Endothelial cell of umbilical vein (primary cell): ENCODE measurements at regions not wholly inside any gene's neighbourhood (a gene's known extent, or its start where the extent isn't known, plus 50 kb on each side); places are given as distances from the start of the nearest gene placed in this dataset.

Experiments
- BruUV-seq: library from RNA; stranded (reverse); fragments of 400-500 nt; replicated peaks from 2 replicates; lab custom pipeline; 2021; lab: Mats Ljungman, UMichigan
- CTCF ChIA-PET: fragments of 300-600, 350-600 bp; sonication (Branson Sonifier 250); formaldehyde crosslinking; loops from one replicate; lab custom pipeline; 2021; ENCODE audit warnings: antibody characterized with exemption, inconsistent platforms; lab: Charles Lee
- POLR2A ChIA-PET: fragments of 300-600, 350-600 bp; sonication (Branson Sonifier 250); formaldehyde crosslinking; loops from one replicate; lab custom pipeline; 2021; ENCODE audit warnings: antibody characterized with exemption, inconsistent platforms; lab: Charles Lee
- DNase-seq: peaks from one replicate; pipeline ENCODE4 v3.0.0-alpha.2; 2011; ENCODE audit warnings: low read depth, low spot score
- FAIRE-seq: peaks from 2 replicates; lab custom pipeline; 2011; peaks lifted over from hg19 to GRCh38; lab: Jason Lieb, UNC
- H2AFZ ChIP-seq: 2 replicates; pipeline ENCODE4 v1.6.0; 2012; ENCODE audit warnings: low read depth, low read length, control low read depth, inconsistent platforms
- H3K27ac ChIP-seq: 2 replicates; pipeline ENCODE4 v1.5.1; 2011; ENCODE audit warnings: low read depth, mild to moderate bottlenecking, control low read depth, low read length, moderate library complexity; ENCODE audit not compliant: insufficient read depth
- H3K27me3 ChIP-seq, 2 experiments: 2 replicates each; pipeline versions ENCODE4 v1.6.0 to v1.6.1; 2011; ENCODE audit warnings: low read length in 2 of 2, mixed read lengths in 1 of 2; ENCODE audit not compliant: control insufficient read depth in 2 of 2, insufficient read depth in 2 of 2
- H3K36me3 ChIP-seq, 2 experiments: 2 replicates in 1 of 2; 3 replicates in 1 of 2; pipeline ENCODE4 v1.5.1; 2011; ENCODE audit warnings: low read length in 2 of 2, mild to moderate bottlenecking in 1 of 2, moderate library complexity in 1 of 2; ENCODE audit not compliant: control insufficient read depth in 2 of 2, insufficient read depth in 2 of 2; ENCODE audit errors: extremely low read depth in 1 of 2
- H3K4me1 ChIP-seq: 3 replicates; pipeline ENCODE4 v1.5.1; 2011; ENCODE audit warnings: mild to moderate bottlenecking, low read length; ENCODE audit not compliant: control insufficient read depth, insufficient read depth; ENCODE audit errors: extremely low read depth
- H3K4me2 ChIP-seq: 2 replicates; pipeline ENCODE4 v1.6.1; 2011; ENCODE audit warnings: low read length, control low read depth, mixed read lengths; ENCODE audit not compliant: insufficient read depth
- H3K4me3 ChIP-seq, 3 experiments: fragments of 200-600 bp in 1 of 3; sonication (generic), shearing (Covaris generic) in 1 of 3; replicated peaks in 1 of 3; 2 replicates each; pipeline ENCODE4 v1.5.1; 2011 to 2016; ENCODE audit warnings: control low read depth in 3 of 3, low read length in 3 of 3, mild to moderate bottlenecking in 2 of 3, inconsistent platforms in 1 of 3, low read depth in 1 of 3, moderate library complexity in 1 of 3; ENCODE audit not compliant: insufficient read depth in 1 of 3
- H3K79me2 ChIP-seq: 2 replicates; pipeline ENCODE4 v1.6.0; 2012; ENCODE audit warnings: low read length, inconsistent platforms; ENCODE audit not compliant: control insufficient read depth, insufficient read depth
- H3K9ac ChIP-seq: replicated peaks from 2 replicates; pipeline ENCODE3; 2011; ENCODE audit warnings: low read length, control low read depth; ENCODE audit not compliant: insufficient read depth; ENCODE audit errors: extremely low read depth
- H3K9me1 ChIP-seq: replicated peaks from 3 replicates; pipeline ENCODE4 v1.6.0; 2011; ENCODE audit warnings: mild to moderate bottlenecking, low read length; ENCODE audit not compliant: control insufficient read depth, insufficient read depth; ENCODE audit errors: extremely low read depth
- H3K9me3 ChIP-seq: replicated peaks from 2 replicates; pipeline ENCODE4 v1.5.1; 2012; ENCODE audit warnings: low read length, inconsistent platforms; ENCODE audit not compliant: control insufficient read depth, insufficient read depth
- H4K20me1 ChIP-seq: replicated peaks from 2 replicates; pipeline ENCODE3; 2011; ENCODE audit warnings: mild to moderate bottlenecking, low read length; ENCODE audit not compliant: control insufficient read depth, insufficient read depth; ENCODE audit errors: extremely low read depth
- EZH2 ChIP-seq: IDR thresholded peaks from 2 replicates; pipeline ENCODE4 v1.6.1; 2012; ENCODE audit warnings: borderline replicate concordance, low read depth, mild to moderate bottlenecking, moderate library complexity, low read length, inconsistent platforms; ENCODE audit not compliant: severe bottlenecking
- FOS ChIP-seq: IDR thresholded peaks from 2 replicates; pipeline ENCODE4 v1.6.1; 2011; ENCODE audit warnings: mild to moderate bottlenecking, low read length, moderate library complexity, borderline replicate concordance; ENCODE audit not compliant: insufficient read depth
- GATA2 ChIP-seq: IDR thresholded peaks from 2 replicates; pipeline ENCODE4 v1.7.0; 2011; ENCODE audit warnings: low read depth, mild to moderate bottlenecking, moderate library complexity, mixed read lengths, low read length; ENCODE audit not compliant: insufficient read length, insufficient read depth
- JUN ChIP-seq: IDR thresholded peaks from 2 replicates; pipeline ENCODE4 v1.6.1; 2011; ENCODE audit warnings: borderline replicate concordance, low read depth; ENCODE audit not compliant: insufficient read length, insufficient read depth
- MYC ChIP-seq: IDR thresholded peaks from one replicate; pipeline ENCODE4 v1.6.1; 2011; ENCODE audit warnings: mild to moderate bottlenecking, low read depth, low read length
- POLR2A ChIP-seq: IDR thresholded peaks from 2 replicates; pipeline ENCODE4 v1.6.1; 2012; ENCODE audit warnings: low read depth, mild to moderate bottlenecking, control low read depth, low read length
- POLR2AphosphoS5 ChIP-seq: IDR thresholded peaks from 2 replicates; pipeline ENCODE4 v1.6.1; 2012; ENCODE audit warnings: low read depth, mild to moderate bottlenecking, control low read depth, low read length, moderate library complexity; ENCODE audit not compliant: insufficient read depth
- dilution Hi-C: fragments of 300-500 bp; cut with MboI; formaldehyde crosslinking; loops from one replicate; pipeline ENCODE4 v1.15.0; 2019; ENCODE audit warnings: low sequenced_read_pairs; ENCODE audit not compliant: extremely low pct_ligation_motif_present
- intact Hi-C: fragments of 100-400 bp; cut with micrococcal nuclease; formaldehyde crosslinking; loops from one replicate; pipeline ENCODE4 v1.10.0; 2022
- TF ChIP-seq, protein P1 (sequence below): IDR thresholded peaks from 2 replicates; pipeline ENCODE4 v1.6.1; 2011; ENCODE audit not compliant: insufficient read depth, insufficient read length
- TF ChIP-seq, protein P2 (sequence below), 2 donors: IDR thresholded peaks; 1 replicate in 1 of 2; 2 replicates in 1 of 2; pipeline ENCODE4 v1.5.1; 2011; ENCODE audit warnings: low read length in 2 of 2, mild to moderate bottlenecking in 2 of 2, moderate library complexity in 2 of 2, control low read depth in 1 of 2, inconsistent platforms in 1 of 2, low read depth in 1 of 2; ENCODE audit not compliant: insufficient read depth in 1 of 2; ENCODE audit errors: extremely low read depth in 1 of 2

DNA sequence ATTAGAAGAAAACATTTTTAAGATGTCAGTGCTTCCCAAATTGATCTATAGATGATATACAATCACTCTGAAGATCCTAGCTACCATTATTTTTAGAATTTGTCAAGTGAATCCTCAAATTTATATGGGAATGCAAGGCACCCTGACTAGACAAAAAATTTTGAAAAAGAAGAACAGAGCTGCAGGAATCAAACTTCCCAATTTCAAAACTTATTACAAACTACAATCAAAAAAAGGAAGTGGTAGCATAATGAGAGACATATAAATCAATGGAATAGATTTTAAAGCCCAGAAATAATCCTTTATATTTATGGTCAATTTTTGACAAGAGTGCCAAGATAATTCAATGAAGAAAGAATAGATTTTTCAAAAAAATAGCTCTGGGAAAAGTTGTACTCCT lies 198.3 kb upstream of the KCNJ16 start:
- DNase-seq (no peak), FAIRE-seq (no peak)
- ChIA-PET POLR2A (no interaction called here), CTCF (interaction anchor here (0.8 kb wide), 1 partner anchor 269 kb away, joined by 3 read pairs; no protein-coding TSS in a partner anchor)
- Histone ChIP-seq H2AFZ (no peak overlapping the region), H3K9me3 (no peaks in the 10 kb centered on the region), H4K20me1 (no peaks in the 10 kb centered on the region), H3K9me1 (no peaks in the 10 kb centered on the region), H3K36me3 (no peaks in the 10 kb centered on the region), H3K9ac (no peak overlapping the region), H3K27me3 (no peaks in the 10 kb centered on the region), H3K79me2 (no peaks in the 10 kb centered on the region), H3K27ac (no peak overlapping the region), H3K4me3 (no peak overlapping the region), H3K4me2 (no peak overlapping the region), H3K4me1 (peaks cover 40% of the 10 kb centered on the region)
- intact Hi-C loops: loop anchor here (5.0 kb wide), 1 partner anchor 454 kb away; no protein-coding TSS in a partner anchor
- dilution Hi-C loops: no loop called here
- TF ChIP-seq POLR2AphosphoS5 (no peak), FOS (no peak), JUN (no peak), POLR2A (no peak), EZH2 (no peak)
- TF ChIP-seq, protein P1, sequence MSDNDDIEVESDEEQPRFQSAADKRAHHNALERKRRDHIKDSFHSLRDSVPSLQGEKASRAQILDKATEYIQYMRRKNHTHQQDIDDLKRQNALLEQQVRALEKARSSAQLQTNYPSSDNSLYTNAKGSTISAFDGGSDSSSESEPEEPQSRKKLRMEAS: no peak
- no TSS peak for BruUV-seq

DNA sequence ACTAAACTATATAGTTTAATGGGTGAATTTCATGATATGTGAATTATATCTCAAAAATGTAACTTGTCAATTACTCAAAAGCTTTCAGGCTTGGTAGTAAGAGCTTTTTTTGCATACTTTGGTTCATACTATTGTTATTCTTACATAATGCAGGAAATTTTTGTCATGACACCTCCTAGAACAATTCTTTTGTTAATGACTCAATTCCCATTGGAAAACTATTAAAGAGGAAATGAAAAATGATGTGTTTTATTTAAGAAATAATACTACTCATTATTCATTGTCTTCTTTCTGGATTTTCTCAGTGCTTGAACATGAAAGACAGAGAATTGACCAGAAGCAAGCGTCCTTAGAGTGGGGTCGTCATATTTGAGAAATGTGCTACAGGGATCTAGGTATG lies 196.4 kb upstream of the KCNJ16 start:
- Histone ChIP-seq H3K36me3 (no peaks in the 10 kb centered on the region), H4K20me1 (no peaks in the 10 kb centered on the region), H3K4me3 (no peak overlapping the region), H3K79me2 (no peaks in the 10 kb centered on the region), H3K4me1 (peaks cover 35% of the 10 kb centered on the region), H3K9me1 (no peaks in the 10 kb centered on the region), H3K4me2 (peak overlapping the region; percentile 63), H3K9me3 (no peaks in the 10 kb centered on the region), H2AFZ (no peak overlapping the region), H3K27ac (peak overlapping the region; percentile 79), H3K9ac (peak overlapping the region; percentile 27), H3K27me3 (no peaks in the 10 kb centered on the region)
- no TSS peak for BruUV-seq
- TF ChIP-seq, protein P1: no peak
- TF ChIP-seq POLR2AphosphoS5: peak; percentile 17
- TF ChIP-seq FOS: peak; percentile 81
- TF ChIP-seq EZH2: no peak
- TF ChIP-seq GATA2: no peak
- TF ChIP-seq POLR2A: no peak
- TF ChIP-seq, protein P2, sequence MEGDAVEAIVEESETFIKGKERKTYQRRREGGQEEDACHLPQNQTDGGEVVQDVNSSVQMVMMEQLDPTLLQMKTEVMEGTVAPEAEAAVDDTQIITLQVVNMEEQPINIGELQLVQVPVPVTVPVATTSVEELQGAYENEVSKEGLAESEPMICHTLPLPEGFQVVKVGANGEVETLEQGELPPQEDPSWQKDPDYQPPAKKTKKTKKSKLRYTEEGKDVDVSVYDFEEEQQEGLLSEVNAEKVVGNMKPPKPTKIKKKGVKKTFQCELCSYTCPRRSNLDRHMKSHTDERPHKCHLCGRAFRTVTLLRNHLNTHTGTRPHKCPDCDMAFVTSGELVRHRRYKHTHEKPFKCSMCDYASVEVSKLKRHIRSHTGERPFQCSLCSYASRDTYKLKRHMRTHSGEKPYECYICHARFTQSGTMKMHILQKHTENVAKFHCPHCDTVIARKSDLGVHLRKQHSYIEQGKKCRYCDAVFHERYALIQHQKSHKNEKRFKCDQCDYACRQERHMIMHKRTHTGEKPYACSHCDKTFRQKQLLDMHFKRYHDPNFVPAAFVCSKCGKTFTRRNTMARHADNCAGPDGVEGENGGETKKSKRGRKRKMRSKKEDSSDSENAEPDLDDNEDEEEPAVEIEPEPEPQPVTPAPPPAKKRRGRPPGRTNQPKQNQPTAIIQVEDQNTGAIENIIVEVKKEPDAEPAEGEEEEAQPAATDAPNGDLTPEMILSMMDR (IDR thresholded peaks at IDR 0.05; ENCODE audit: extremely low read depth in 1 of 2, insufficient read depth in 1 of 2, low read depth in 1 of 2, low read length in 2 of 2): no peak
- TF ChIP-seq MYC: no peak
- peak; percentile 68 for TF ChIP-seq JUN
- DNase-seq: peak; percentile 76
- intact Hi-C loops (loop anchor here (5.0 kb wide), 1 partner anchor 456 kb away; no protein-coding TSS in a partner anchor), dilution Hi-C loops (no loop called here)
- ChIA-PET POLR2A (no interaction called here), CTCF (interaction anchor here (0.6 kb wide), 1 partner anchor 744 kb away, joined by 3 read pairs; no protein-coding TSS in a partner anchor)
- peak; percentile 74 for FAIRE-seq
